SIG-M5 treated with dmso at 0.1 percent for 504 hours (cell line): ENCODE measurements at regions not wholly inside any gene's neighbourhood (a gene's known extent, or its start where the extent isn't known, plus 50 kb on each side); places are given as distances from the start of the nearest gene placed in this dataset.

Source experiments
- DNase-seq: peaks from one replicate; lab custom pipeline; 2025; ENCODE audit not compliant: unreplicated experiment; lab: John Stamatoyannopoulos, UW

GRCh38 chr5:20276061-20276958 is 288.3 kb upstream of the CDH18 start:
- DNase-seq: no peak

GRCh38 chr5:20266066-20266465 is 278.1 kb upstream of the CDH18 start:
- no peak for DNase-seq

- DNase-seq: no peak
These were observed 274.9 kb upstream of the CDH18 start for GRCh38 chr5:20262896-20263295.

- no peak for DNase-seq
These were observed 266.7 kb upstream of the CDH18 start for GRCh38 chr5:20254748-20255147.

GRCh38 chr5:20248118-20248517 is 260.1 kb upstream of the CDH18 start:
- no peak for DNase-seq

- no peak for DNase-seq
These were observed 257.5 kb upstream of the CDH18 start for GRCh38 chr5:20245432-20245974.

GRCh38 chr5:20241351-20241750 is 253.4 kb upstream of the CDH18 start:
- DNase-seq: no peak

GRCh38 chr5:20231040-20231439 is 243.0 kb upstream of the CDH18 start:
- DNase-seq: no peak

GRCh38 chr5:20230010-20230409 is 242.0 kb upstream of the CDH18 start:
- no peak for DNase-seq

GRCh38 chr5:20229303-20230005 is 241.5 kb upstream of the CDH18 start:
- DNase-seq: no peak

- no peak for DNase-seq
These were observed 237.0 kb upstream of the CDH18 start for GRCh38 chr5:20224966-20225365.

- no peak for DNase-seq
These were observed 236.0 kb upstream of the CDH18 start for GRCh38 chr5:20224046-20224445.

- no peak for DNase-seq
These were observed 235.5 kb upstream of the CDH18 start for GRCh38 chr5:20223451-20223850.

- no peak for DNase-seq
These were observed 227.3 kb upstream of the CDH18 start for GRCh38 chr5:20215257-20215656.

- no peak for DNase-seq
These were observed 225.8 kb upstream of the CDH18 start for GRCh38 chr5:20213803-20214202.

GRCh38 chr5:20212701-20213100 is 224.7 kb upstream of the CDH18 start:
- DNase-seq: no peak

GRCh38 chr5:20166456-20166855 is 178.5 kb upstream of the CDH18 start:
- no peak for DNase-seq

GRCh38 chr5:20158006-20158405 is 170.0 kb upstream of the CDH18 start:
- no peak for DNase-seq

GRCh38 chr5:20157089-20157488 is 169.1 kb upstream of the CDH18 start:
- no peak for DNase-seq

- DNase-seq: no peak
These were observed 157.2 kb upstream of the CDH18 start for GRCh38 chr5:20145240-20145639.

GRCh38 chr5:20129501-20129900 is 141.5 kb upstream of the CDH18 start:
- no peak for DNase-seq

- no peak for DNase-seq
These were observed 140.3 kb upstream of the CDH18 start for GRCh38 chr5:20128343-20128742.
